ENCODE measurements at regions not wholly inside any gene's neighbourhood (a gene's known extent, or its start where the extent isn't known, plus 50 kb on each side); places are given as distances from the start of the nearest gene placed in this dataset.

- ChIA-PET POLR2A (no interaction called here), CTCF (interaction anchor here (1.6 kb wide), 1 partner anchor 15 kb away, joined by 5 read pairs; no protein-coding TSS in a partner anchor)
- H3K36me3 ChIP-seq (ENCODE audit: control insufficient read depth, insufficient read depth, low read length), result no peaks in the 10 kb centered on the region
- peaks cover 4% of the 10 kb centered on the region for H3K27me3 ChIP-seq (ENCODE audit: control insufficient read depth, insufficient read depth, low read length)
- no peak for TF ChIP-seq CTCF (IDR thresholded peaks at IDR 0.05; ENCODE audit: insufficient read depth, low read depth, low read length)
- H3K4me3 ChIP-seq (ENCODE audit: low read depth, low read length), result no peak overlapping the region
- DNase-seq (ENCODE audit: low read depth), result no peak
These were observed 101.0 kb upstream of the ANKRD1 start for GRCh38 chr10:91021901-91022300.

GRCh38 chr10:91022390-91022789, 101.5 kb upstream of the ANKRD1 start:
- TF ChIP-seq CTCF (IDR thresholded peaks at IDR 0.05; ENCODE audit: insufficient read depth, low read depth, low read length), result no peak
- ChIA-PET POLR2A (no interaction called here), CTCF (interaction anchor here (1.6 kb wide), 1 partner anchor 15 kb away, joined by 5 read pairs; no protein-coding TSS in a partner anchor)
- no peaks in the 10 kb centered on the region for H3K36me3 ChIP-seq (ENCODE audit: control insufficient read depth, insufficient read depth, low read length)
- H3K4me3 ChIP-seq (ENCODE audit: low read depth, low read length), result no peak overlapping the region
- no peak for DNase-seq (ENCODE audit: low read depth)
- H3K27me3 ChIP-seq (ENCODE audit: control insufficient read depth, insufficient read depth, low read length), result peaks cover 4% of the 10 kb centered on the region

- Histone ChIP-seq H3K36me3 (ENCODE audit: control insufficient read depth, insufficient read depth, low read length) (no peaks in the 10 kb centered on the region), H3K4me3 (ENCODE audit: low read depth, low read length) (no peak overlapping the region), H3K27me3 (ENCODE audit: control insufficient read depth, insufficient read depth, low read length) (peaks cover 4% of the 10 kb centered on the region)
- CTCF ChIA-PET, result interaction anchor here (0.6 kb wide), 1 partner anchor 65 kb away, joined by 3 read pairs; no protein-coding TSS in a partner anchor
- no peak for TF ChIP-seq CTCF (IDR thresholded peaks at IDR 0.05; ENCODE audit: insufficient read depth, low read depth, low read length)
- DNase-seq (ENCODE audit: low read depth), result no peak
- POLR2A ChIA-PET, result no interaction called here
These were observed 102.2 kb upstream of the ANKRD1 start for GRCh38 chr10:91022924-91023699.

GRCh38 chr10:91023700-91024398, 103.0 kb upstream of the ANKRD1 start:
- H3K27me3 ChIP-seq (ENCODE audit: control insufficient read depth, insufficient read depth, low read length), result peaks cover 4% of the 10 kb centered on the region
- no peak for DNase-seq (ENCODE audit: low read depth)
- ChIA-PET POLR2A (no interaction called here), CTCF (no interaction called here)
- TF ChIP-seq CTCF (IDR thresholded peaks at IDR 0.05; ENCODE audit: insufficient read depth, low read depth, low read length), result no peak
- H3K36me3 ChIP-seq (ENCODE audit: control insufficient read depth, insufficient read depth, low read length), result no peaks in the 10 kb centered on the region
- no peak overlapping the region for H3K4me3 ChIP-seq (ENCODE audit: low read depth, low read length)

GRCh38 chr10:91024541-91024940, 103.7 kb upstream of the ANKRD1 start:
- no peak for TF ChIP-seq CTCF (IDR thresholded peaks at IDR 0.05; ENCODE audit: insufficient read depth, low read depth, low read length)
- Histone ChIP-seq H3K27me3 (ENCODE audit: control insufficient read depth, insufficient read depth, low read length) (peaks cover 4% of the 10 kb centered on the region), H3K4me3 (ENCODE audit: low read depth, low read length) (no peak overlapping the region), H3K36me3 (ENCODE audit: control insufficient read depth, insufficient read depth, low read length) (no peaks in the 10 kb centered on the region)
- DNase-seq (ENCODE audit: low read depth), result no peak
- ChIA-PET CTCF (no interaction called here), POLR2A (no interaction called here)

Data from BJ (cell line).